SJCRH30 (cell line): ENCODE measurements at regions not wholly inside any gene's neighbourhood (a gene's known extent, or its start where the extent isn't known, plus 50 kb on each side); places are given as distances from the start of the nearest gene placed in this dataset.

Experiments used
- DNase-seq, 2 experiments: peaks; one replicate each; pipeline ENCODE4 v3.0.0-alpha.2; 2015 to 2020
- H3K27ac ChIP-seq: fragments of 250-450 bp; sonication (Bioruptor Pico); 2 replicates; pipeline ENCODE4 v1.5.1; 2020; ENCODE audit warnings: mild to moderate bottlenecking, moderate library complexity
- H3K27me3 ChIP-seq: fragments of 250-450 bp; sonication (Bioruptor Pico); 2 replicates; pipeline ENCODE4 v1.5.1; 2020; ENCODE audit warnings: mild to moderate bottlenecking, moderate library complexity
- H3K36me3 ChIP-seq: fragments of 250-450 bp; sonication (Bioruptor Pico); 2 replicates; pipeline ENCODE4 v1.5.1; 2020; ENCODE audit warnings: mild to moderate bottlenecking, moderate library complexity
- H3K4me1 ChIP-seq: fragments of 250-450 bp; sonication (Bioruptor Pico); 2 replicates; pipeline ENCODE4 v1.5.1; 2020; ENCODE audit warnings: mild to moderate bottlenecking, moderate library complexity
- H3K4me3 ChIP-seq: fragments of 250-450 bp; sonication (Bioruptor Pico); 2 replicates; pipeline ENCODE4 v1.5.1; 2020; ENCODE audit warnings: mild to moderate bottlenecking, moderate library complexity
- H3K9me3 ChIP-seq: fragments of 250-450 bp; sonication (Bioruptor Pico); replicated peaks from 2 replicates; pipeline ENCODE4 v1.5.1; 2020; ENCODE audit warnings: mild to moderate bottlenecking, moderate library complexity

DNA sequence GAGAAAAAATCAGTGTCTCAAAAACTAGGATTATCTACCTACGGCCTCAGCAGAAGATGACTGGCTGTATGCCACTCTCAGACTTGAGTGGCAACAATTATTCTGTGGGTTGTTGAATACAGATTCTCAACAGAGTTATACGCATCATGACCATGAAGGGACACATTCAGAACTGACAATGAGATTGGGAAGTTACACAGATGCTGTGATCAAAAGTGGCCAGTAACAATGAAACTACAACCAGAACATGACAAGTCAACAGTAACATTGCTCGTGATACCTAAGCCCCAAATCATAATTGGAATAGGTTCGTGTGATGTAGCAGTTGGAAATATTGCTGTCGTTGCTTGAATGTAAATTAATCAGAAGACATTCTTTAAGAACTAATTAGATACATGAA lies 957.5 kb upstream of the CDH9 start:
- H3K4me3 ChIP-seq, result no peak overlapping the region
- H3K36me3 ChIP-seq, result no peaks in the 10 kb centered on the region
- no peak for DNase-seq
- no peak overlapping the region for H3K27ac ChIP-seq
- no peaks in the 10 kb centered on the region for H3K27me3 ChIP-seq
- H3K9me3 ChIP-seq, result no peaks in the 10 kb centered on the region
- no peaks in the 10 kb centered on the region for H3K4me1 ChIP-seq

DNA sequence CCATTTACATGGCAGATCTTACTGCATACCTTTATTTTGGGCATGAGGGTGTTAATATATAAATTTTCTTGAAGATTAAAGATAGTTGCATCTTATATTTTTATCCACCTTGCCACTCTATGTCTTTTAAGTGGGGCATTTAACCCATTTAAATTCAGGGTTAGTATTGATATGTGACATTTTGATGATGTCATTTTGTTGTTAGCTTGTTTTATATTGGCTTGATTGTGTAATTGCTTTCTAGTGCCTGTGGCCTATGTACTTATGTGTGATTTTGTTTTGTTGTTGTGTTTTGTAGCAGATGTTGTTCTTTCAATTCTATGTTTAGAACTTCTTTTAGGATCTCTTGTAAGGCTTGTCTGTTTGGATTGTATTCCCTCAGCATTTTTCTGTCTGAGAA lies 939.9 kb upstream of the CDH9 start:
- Histone ChIP-seq H3K36me3 (no peaks in the 10 kb centered on the region), H3K27me3 (no peaks in the 10 kb centered on the region), H3K4me1 (no peaks in the 10 kb centered on the region), H3K4me3 (no peak overlapping the region), H3K9me3 (no peaks in the 10 kb centered on the region), H3K27ac (no peak overlapping the region)
- no peak for DNase-seq

DNA sequence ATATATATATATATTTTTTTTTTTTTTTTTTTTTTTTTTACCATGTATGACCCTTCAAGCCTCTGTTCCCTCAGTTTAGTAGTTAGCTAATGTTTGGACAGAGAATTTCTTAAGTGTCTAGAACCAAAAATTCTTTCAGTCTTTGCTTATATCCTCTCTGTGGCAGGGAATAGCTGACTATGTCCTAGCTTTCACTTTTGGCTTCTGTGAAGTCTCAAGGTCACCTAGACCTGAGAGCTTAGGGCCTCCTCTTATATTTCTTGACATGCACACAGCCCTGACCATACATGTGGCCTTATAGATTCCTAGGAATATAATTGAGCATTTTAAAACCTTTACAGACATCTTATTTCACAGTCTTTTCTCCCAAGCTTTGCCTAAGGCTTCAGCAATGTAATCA lies 930.8 kb upstream of the CDH9 start:
- DNase-seq, result peak in 1 of 2 experiments; percentile 0

DNA sequence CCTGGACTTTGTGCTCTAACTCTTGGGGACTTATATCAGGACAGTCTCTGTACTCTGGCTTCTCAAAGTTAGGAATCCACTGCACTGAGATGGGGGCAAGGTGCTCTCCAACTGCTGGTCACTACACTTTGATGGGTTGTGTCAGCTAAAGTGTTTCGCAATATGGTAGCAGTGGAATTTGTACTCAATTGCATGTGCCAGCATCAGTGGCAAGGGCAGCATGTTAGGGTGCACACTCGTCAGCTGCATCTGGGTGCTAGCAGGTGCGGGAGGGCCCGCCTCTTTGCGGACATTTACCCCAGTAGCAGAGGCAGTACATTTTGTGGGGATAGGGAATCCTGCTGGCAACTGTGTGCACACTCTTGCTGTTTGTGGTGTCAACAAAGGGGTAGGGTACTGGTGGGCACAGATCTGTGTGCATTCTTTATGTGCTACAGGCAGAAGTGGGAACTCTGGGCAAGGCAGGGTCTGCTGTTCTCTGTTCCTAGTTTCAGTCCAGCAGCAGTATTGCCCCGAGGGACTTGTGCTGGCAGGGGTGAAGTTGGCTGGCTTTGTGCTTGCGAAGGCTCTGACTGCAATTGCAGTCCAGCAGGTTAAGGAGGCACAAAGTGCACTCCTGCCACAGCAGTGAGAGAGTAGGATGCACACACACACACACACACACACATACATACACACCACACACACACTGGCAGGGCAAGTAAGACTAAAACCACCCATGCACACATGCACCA lies 924.8 kb upstream of the CDH9 start:
- no peak for DNase-seq
- no peak overlapping the region for H3K27ac ChIP-seq

More for the DNA sequence above, 930.8 kb upstream of the CDH9 start:
- no peaks in the 10 kb centered on the region for H3K27me3 ChIP-seq
- H3K4me3 ChIP-seq, result no peak overlapping the region
- H3K4me1 ChIP-seq, result no peaks in the 10 kb centered on the region
- H3K9me3 ChIP-seq, result no peaks in the 10 kb centered on the region
- H3K27ac ChIP-seq, result no peak overlapping the region
- no peaks in the 10 kb centered on the region for H3K36me3 ChIP-seq

DNA sequence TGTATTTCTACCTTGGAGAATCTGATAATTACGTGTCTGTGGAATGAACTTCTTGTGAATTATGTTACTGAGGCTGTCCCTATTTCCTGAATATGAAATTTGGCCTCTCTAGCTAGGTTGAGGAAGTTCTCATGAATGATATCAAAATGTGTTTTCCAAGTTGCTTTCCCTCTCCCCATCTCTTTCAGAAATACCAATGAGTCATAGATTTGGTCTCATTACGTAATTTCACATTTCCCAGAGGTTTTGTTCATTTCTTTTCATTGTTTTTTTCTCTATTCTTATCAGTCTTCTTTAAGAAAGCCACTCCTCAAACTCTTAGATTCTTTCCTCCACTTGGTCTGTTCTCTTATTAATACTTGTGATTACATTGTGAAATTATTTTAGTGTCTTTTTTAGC lies 923.8 kb upstream of the CDH9 start:
- H3K4me1 ChIP-seq, result no peaks in the 10 kb centered on the region
- no peak overlapping the region for H3K27ac ChIP-seq
- DNase-seq, result no peak

More for the DNA sequence above, 924.8 kb upstream of the CDH9 start:
- Histone ChIP-seq H3K36me3 (no peaks in the 10 kb centered on the region), H3K4me3 (no peak overlapping the region), H3K4me1 (no peaks in the 10 kb centered on the region), H3K27me3 (no peaks in the 10 kb centered on the region), H3K9me3 (no peaks in the 10 kb centered on the region)

DNA sequence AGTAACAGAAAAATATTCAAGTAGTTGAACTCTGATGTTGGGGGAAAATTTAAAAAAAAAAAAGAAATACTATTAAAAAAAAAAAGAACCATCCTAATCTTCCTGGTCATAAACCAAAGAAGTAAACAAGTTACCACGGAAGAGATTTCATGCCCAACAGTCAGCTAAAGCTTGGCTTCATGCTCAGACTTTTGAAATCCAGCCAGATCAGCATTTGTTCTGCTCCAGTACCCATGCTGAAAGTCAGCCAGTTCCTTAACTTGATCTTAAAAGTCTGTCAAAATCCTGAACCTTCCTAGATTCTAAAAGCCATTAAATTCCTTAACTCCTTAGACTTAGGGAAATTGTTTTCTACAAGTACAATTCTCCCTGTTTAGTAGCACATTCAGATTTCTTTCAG lies 908.7 kb upstream of the CDH9 start:
- DNase-seq, result peak in 1 of 2 experiments; percentile 17
- Histone ChIP-seq H3K36me3 (no peaks in the 10 kb centered on the region), H3K4me3 (no peak overlapping the region), H3K9me3 (no peaks in the 10 kb centered on the region), H3K27ac (no peak overlapping the region), H3K4me1 (no peaks in the 10 kb centered on the region), H3K27me3 (no peaks in the 10 kb centered on the region)

More for the DNA sequence above, 923.8 kb upstream of the CDH9 start:
- no peak overlapping the region for H3K4me3 ChIP-seq
- H3K27me3 ChIP-seq, result no peaks in the 10 kb centered on the region
- H3K36me3 ChIP-seq, result no peaks in the 10 kb centered on the region
- no peaks in the 10 kb centered on the region for H3K9me3 ChIP-seq

DNA sequence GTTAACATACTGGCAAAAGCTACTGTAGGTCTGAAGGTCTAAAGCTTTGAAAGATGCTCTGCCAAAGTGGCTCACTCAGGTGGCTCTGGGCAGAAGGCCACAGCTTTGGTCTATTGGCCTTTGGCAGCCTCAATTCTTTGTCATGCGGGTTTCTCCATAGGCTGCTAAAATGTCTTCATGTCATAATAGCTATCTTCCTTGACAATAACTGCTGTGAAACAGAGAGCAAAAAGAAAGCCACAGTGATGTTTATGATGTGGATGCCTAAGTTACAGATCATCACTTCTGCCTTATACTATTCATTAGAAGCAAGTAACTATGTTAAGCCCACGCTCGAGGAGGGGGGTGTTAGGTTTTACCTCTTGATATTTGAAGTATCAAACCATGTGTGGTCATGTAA lies 906.1 kb upstream of the CDH9 start:
- no peak overlapping the region for H3K4me3 ChIP-seq
- no peaks in the 10 kb centered on the region for H3K4me1 ChIP-seq
- no peaks in the 10 kb centered on the region for H3K9me3 ChIP-seq
- H3K27me3 ChIP-seq, result no peaks in the 10 kb centered on the region
- DNase-seq, result no peak
- no peaks in the 10 kb centered on the region for H3K36me3 ChIP-seq
- no peak overlapping the region for H3K27ac ChIP-seq

DNA sequence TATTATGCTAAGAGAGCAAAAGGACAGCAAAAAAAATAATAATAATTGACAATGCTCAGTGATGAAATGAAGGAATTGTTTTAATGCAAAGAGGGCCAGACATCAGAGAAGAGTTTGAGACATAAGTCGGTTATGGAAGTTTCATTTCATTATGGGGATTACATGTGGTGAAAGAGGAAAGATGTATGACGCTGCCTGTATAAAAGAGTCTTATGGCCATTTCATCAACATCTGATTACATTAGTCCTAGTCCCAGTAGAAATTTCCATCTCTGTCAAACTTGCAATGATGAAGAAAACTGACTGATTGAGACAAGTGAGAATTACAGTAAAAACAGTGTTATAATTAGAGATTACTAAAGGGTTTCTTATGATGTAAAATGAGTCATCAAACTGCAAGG lies 900.6 kb upstream of the CDH9 start:
- DNase-seq, result no peak
- Histone ChIP-seq H3K4me3 (no peak overlapping the region), H3K27me3 (no peaks in the 10 kb centered on the region), H3K36me3 (no peaks in the 10 kb centered on the region), H3K4me1 (no peaks in the 10 kb centered on the region), H3K27ac (no peak overlapping the region), H3K9me3 (no peaks in the 10 kb centered on the region)

DNA sequence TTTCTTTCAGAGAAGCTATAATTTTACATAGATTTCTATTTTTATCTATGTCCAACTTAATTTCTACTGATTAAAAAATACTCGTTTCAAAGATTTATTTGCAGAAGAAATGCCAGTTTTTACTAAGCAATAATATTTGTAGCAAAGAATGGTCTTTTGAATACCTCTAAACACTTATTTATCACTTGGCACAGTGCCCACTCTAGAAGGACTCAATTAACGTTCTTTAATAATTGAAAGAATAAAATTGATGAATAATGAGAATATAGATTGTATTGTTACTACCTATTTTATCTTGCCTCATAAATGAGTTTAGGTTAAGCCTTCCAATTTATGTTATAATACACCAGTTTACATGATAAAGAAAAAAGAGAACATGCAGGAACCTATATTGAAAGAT lies 889.7 kb upstream of the CDH9 start:
- H3K36me3 ChIP-seq, result no peaks in the 10 kb centered on the region
- H3K27ac ChIP-seq, result no peak overlapping the region
- no peak overlapping the region for H3K4me3 ChIP-seq
- no peak for DNase-seq
- H3K27me3 ChIP-seq, result no peaks in the 10 kb centered on the region
- H3K4me1 ChIP-seq, result no peaks in the 10 kb centered on the region
- H3K9me3 ChIP-seq, result no peaks in the 10 kb centered on the region

DNA sequence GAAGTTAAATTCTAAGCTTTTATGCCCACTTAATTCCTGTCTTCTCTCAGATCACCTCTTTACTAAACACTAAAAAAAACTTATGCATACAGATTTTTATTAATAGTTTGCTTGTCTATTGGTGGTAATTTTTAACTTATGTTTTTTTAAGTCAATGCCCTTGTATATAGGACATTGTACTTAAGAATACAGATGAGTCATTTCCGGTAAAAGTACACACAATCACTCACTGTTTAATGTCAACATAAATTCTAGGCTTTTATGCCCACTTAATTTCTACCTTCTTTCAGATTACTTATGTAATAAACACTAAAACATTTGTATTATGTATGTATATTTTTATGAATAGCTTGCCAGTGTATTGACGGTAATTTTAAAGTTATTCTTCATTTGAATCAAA lies 872.8 kb upstream of the CDH9 start:
- Histone ChIP-seq H3K36me3 (no peaks in the 10 kb centered on the region), H3K4me3 (no peak overlapping the region), H3K27me3 (no peaks in the 10 kb centered on the region), H3K4me1 (no peaks in the 10 kb centered on the region), H3K9me3 (no peaks in the 10 kb centered on the region), H3K27ac (no peak overlapping the region)
- DNase-seq, result no peak

DNA sequence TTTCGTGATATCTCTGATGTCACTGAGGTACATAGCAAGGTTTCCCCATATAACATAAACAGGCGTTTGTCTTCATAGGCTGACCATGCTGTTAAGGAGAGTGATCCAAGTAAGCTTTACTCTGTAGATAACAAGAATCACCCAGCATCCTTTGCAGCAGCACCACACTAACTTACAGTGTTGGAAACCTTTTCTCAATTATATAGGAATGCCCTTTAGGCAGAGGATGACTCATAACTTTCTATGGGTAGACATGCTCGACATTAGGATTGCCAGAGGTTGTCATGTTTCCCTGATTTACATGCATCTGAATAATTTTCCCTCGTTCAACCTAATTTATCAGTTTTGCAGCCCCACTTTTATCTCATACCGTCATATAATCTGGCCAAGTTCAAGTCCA lies 870.0 kb upstream of the CDH9 start:
- no peak overlapping the region for H3K4me3 ChIP-seq
- H3K9me3 ChIP-seq, result no peaks in the 10 kb centered on the region

DNA sequence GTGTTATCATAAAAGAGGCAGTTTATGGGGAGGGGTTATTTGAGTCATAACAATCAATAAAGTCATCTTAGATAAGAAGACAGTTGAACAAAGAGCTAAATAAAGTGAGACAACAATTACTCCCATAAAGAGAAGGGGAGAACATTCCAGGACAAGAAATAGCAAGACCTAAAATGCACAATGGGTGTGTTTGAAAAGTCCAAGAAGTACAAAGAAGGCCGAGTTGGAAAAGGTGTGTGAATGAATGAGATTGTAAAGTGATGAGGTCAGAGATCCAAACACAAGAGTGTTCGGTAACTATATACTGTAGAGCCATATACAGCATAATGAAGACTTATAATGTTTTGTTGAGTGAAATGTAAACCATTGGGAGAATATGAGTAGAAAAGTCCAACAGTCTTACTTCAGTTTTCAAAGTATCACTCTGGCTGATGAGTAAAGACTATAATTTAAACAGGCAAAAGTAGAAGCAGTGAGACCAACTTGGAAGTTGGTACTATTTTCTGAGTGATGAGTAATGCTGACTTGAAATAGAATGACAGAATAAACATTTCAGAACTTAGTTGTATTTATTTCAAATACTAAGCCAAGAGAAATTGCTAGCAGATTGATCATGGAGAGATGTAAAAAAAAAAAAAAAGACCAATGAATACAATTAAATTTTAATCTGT lies 868.7 kb upstream of the CDH9 start:
- Histone ChIP-seq H3K4me3 (no peak overlapping the region), H3K4me1 (no peaks in the 10 kb centered on the region), H3K27me3 (no peaks in the 10 kb centered on the region), H3K27ac (no peak overlapping the region), H3K36me3 (no peaks in the 10 kb centered on the region), H3K9me3 (no peaks in the 10 kb centered on the region)
- no peak for DNase-seq

More for the DNA sequence above, 870.0 kb upstream of the CDH9 start:
- Histone ChIP-seq H3K4me1 (no peaks in the 10 kb centered on the region), H3K36me3 (no peaks in the 10 kb centered on the region), H3K27me3 (no peaks in the 10 kb centered on the region), H3K27ac (no peak overlapping the region)
- no peak for DNase-seq

DNA sequence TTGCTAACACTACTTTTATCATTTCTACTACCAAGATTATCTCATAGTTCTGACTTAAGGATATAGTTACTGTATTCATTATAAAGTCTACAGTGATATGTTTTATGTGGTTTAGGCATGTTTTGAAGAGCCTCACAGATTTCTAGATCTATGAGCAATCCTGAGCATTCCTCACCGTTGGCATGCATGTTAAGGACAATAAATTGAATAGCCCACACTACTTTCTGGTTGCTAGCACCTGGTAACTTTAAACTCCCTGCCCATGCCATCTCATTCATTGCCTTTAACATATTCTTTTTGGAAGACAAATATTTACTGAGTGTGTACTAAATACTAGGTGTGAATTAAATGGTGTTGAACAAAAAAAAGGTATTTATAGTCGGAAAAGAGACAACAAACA lies 868.1 kb upstream of the CDH9 start:
- H3K9me3 ChIP-seq, result no peaks in the 10 kb centered on the region
- no peak overlapping the region for H3K4me3 ChIP-seq
- H3K27ac ChIP-seq, result no peak overlapping the region
- H3K36me3 ChIP-seq, result no peaks in the 10 kb centered on the region
- DNase-seq, result no peak
- no peaks in the 10 kb centered on the region for H3K27me3 ChIP-seq
- H3K4me1 ChIP-seq, result no peaks in the 10 kb centered on the region

DNA sequence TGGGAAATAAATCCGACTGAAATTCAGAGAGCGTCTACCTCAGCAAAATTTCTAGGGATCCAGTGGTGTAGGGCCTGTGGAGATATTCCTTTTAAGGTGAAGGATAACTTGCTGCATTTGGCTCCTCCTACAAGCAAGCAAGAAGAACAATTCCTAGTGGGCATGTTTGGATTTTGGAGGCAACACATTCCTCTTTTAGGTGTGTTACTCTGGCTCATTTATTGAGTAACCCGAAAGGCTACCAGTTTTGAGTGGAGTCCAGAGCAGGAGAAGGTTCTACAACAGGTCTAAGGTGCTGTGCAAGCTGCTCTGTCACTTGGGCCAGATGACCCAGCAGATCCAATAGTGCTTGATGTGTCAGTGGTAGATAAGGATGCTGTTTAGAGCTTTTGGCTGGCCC lies 862.4 kb upstream of the CDH9 start:
- Histone ChIP-seq H3K27ac (no peak overlapping the region), H3K4me1 (no peaks in the 10 kb centered on the region), H3K36me3 (no peaks in the 10 kb centered on the region), H3K9me3 (no peaks in the 10 kb centered on the region), H3K4me3 (no peak overlapping the region), H3K27me3 (no peaks in the 10 kb centered on the region)
- no peak for DNase-seq

DNA sequence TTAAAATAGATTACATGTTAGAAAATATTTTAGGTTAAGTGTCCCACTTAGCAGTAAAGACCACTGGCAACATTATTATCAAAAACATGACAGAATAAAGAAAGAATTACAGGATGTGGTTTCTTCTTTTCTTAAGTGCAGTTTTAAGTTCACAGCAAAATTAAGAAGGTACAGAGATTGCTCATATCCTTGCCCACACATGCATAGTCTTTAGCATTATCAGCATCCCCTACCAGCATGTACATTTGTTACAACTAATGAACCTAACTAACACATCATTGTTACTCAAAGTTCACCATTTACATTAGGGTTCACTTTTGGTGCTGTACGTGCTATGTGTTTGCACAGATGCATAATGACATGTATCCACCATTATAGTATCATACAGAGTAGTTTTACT lies 837.7 kb upstream of the CDH9 start:
- Histone ChIP-seq H3K9me3 (no peaks in the 10 kb centered on the region), H3K4me1 (no peaks in the 10 kb centered on the region), H3K27me3 (no peaks in the 10 kb centered on the region), H3K36me3 (no peaks in the 10 kb centered on the region), H3K27ac (no peak overlapping the region), H3K4me3 (no peak overlapping the region)
- no peak for DNase-seq

DNA sequence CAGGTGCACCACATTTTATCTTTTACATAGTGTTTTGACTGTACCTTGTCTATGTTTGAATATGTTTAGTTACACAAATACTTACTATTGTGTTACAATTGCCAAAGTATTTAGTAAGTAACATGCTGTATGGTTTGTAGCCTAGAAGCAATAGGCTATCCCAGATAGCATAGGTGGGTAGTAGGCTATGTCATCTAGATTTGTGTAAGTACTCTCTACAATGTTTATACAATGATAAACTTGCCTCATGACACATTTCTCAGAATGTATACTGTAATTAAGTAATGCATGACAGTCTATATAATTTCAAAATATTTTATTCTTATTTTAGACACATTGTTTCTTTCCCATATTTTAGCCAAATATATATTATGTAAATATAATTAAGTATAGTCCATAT lies 836.8 kb upstream of the CDH9 start:
- Histone ChIP-seq H3K9me3 (no peaks in the 10 kb centered on the region), H3K4me3 (no peak overlapping the region), H3K4me1 (no peaks in the 10 kb centered on the region), H3K27me3 (no peaks in the 10 kb centered on the region), H3K36me3 (no peaks in the 10 kb centered on the region), H3K27ac (no peak overlapping the region)
- DNase-seq, result no peak
